ENCODE measurements at regions not wholly inside any gene's neighbourhood (a gene's known extent, or its start where the extent isn't known, plus 50 kb on each side); places are given as distances from the start of the nearest gene placed in this dataset.

GRCh38 chr3:72223628-72224027 lies 438.7 kb upstream of the PROK2 start:
- Histone ChIP-seq H3K4me1 (ENCODE audit: insufficient read depth, low read length) (no peaks in the 10 kb centered on the region), H3K27ac (ENCODE audit: low read depth, low read length) (no peak overlapping the region), H3K36me3 (ENCODE audit: insufficient read depth, low read length) (no peaks in the 10 kb centered on the region), H3K4me3 (ENCODE audit: low read length in 2 of 2) (no peak overlapping the region), H3K27me3 (ENCODE audit: insufficient read depth, low read length) (no peaks in the 10 kb centered on the region), H3K9me3 (ENCODE audit: control insufficient read depth in 1 of 2, low read length in 2 of 2) (peaks cover 0 to 6% of the 10 kb centered on the region in 2 donors)
- peaks cover 8 to 49% (median 32%) of the 10 kb centered on the region in 8 donors for H3K9me3 Mint-ChIP-seq
- H3K4me1 Mint-ChIP-seq, result peaks cover 0 to 2% (median 0%) of the 10 kb centered on the region in 4 donors
- POLR2A ChIA-PET (ENCODE audit: partially characterized antibody), result no interaction called here
- intact Hi-C loops (cut with micrococcal nuclease), result no loop called here
- H3K27ac Mint-ChIP-seq, result no peak overlapping the region
- DNase-seq, result no peak
- peaks cover 0 to 8% of the 10 kb centered on the region in 2 donors for H3K36me3 Mint-ChIP-seq
- H3K4me3 Mint-ChIP-seq, result no peak overlapping the region
- CTCF ChIA-PET (ENCODE audit: partially characterized antibody), result interaction anchor here (1.2 kb wide), 1 partner anchor 281 kb away, joined by 3 read pairs; no protein-coding TSS in a partner anchor
- H3K27me3 Mint-ChIP-seq, result peaks cover 1 to 5% of the 10 kb centered on the region in 2 donors

- CTCF ChIA-PET (ENCODE audit: partially characterized antibody), result no interaction called here
- POLR2A ChIA-PET (ENCODE audit: partially characterized antibody), result no interaction called here
These were observed 438.2 kb upstream of the PROK2 start for GRCh38 chr3:72223116-72223515.

DNA sequence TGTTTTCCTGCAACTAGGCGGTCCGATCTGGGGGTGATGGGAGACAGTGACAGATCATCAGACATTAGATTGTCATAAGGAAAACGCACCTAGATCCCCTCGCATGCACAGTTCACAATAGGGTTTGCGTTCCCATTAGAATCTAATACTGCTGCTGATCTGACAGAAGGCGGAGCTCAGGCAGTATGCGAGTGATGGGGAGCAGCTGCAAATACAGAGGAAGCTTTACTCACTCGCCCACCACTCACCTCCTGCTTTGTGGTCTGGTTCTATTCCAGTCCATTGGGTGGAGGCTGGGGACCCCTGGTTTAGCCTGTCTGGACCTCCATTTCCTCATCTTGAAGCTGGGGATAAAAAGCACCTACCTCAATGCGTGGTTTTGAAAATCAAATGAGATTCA lies 437.5 kb upstream of the PROK2 start:
- Histone ChIP-seq H3K27ac (ENCODE audit: low read depth, low read length) (no peak overlapping the region), H3K4me1 (ENCODE audit: insufficient read depth, low read length) (no peaks in the 10 kb centered on the region), H3K4me3 (ENCODE audit: low read length in 2 of 2) (no peak overlapping the region), H3K27me3 (ENCODE audit: insufficient read depth, low read length) (no peaks in the 10 kb centered on the region), H3K9me3 (ENCODE audit: control insufficient read depth in 1 of 2, low read length in 2 of 2) (peaks cover 0 to 6% of the 10 kb centered on the region in 2 donors), H3K36me3 (ENCODE audit: insufficient read depth, low read length) (no peaks in the 10 kb centered on the region)
- Mint-ChIP-seq H3K9me3 (peaks cover 8 to 41% (median 28%) of the 10 kb centered on the region in 8 donors), H3K4me3 (no peak overlapping the region), H3K4me1 (peaks cover 0 to 1% (median 0%) of the 10 kb centered on the region in 4 donors), H3K36me3 (peaks cover 0 to 8% of the 10 kb centered on the region in 2 donors), H3K27me3 (peaks cover 0 to 5% of the 10 kb centered on the region in 2 donors), H3K27ac (no peak overlapping the region)
- POLR2A ChIA-PET (ENCODE audit: partially characterized antibody), result no interaction called here
- no peak for DNase-seq
- CTCF ChIA-PET (ENCODE audit: partially characterized antibody), result no interaction called here
- intact Hi-C loops (cut with micrococcal nuclease), result no loop called here

More at GRCh38 chr3:72223116-72223515, 438.2 kb upstream of the PROK2 start:
- H3K4me3 ChIP-seq (ENCODE audit: low read length in 2 of 2), result no peak overlapping the region
- H3K36me3 ChIP-seq (ENCODE audit: insufficient read depth, low read length), result no peaks in the 10 kb centered on the region
- DNase-seq, result no peak
- intact Hi-C loops (cut with micrococcal nuclease), result no loop called here
- Mint-ChIP-seq H3K4me1 (peaks cover 0 to 2% (median 0%) of the 10 kb centered on the region in 4 donors), H3K27ac (no peak overlapping the region), H3K4me3 (no peak overlapping the region), H3K27me3 (peaks cover 0 to 5% of the 10 kb centered on the region in 2 donors), H3K36me3 (peaks cover 0 to 8% of the 10 kb centered on the region in 2 donors), H3K9me3 (peaks cover 8 to 44% (median 32%) of the 10 kb centered on the region in 8 donors)
- H3K4me1 ChIP-seq (ENCODE audit: insufficient read depth, low read length), result no peaks in the 10 kb centered on the region
- peaks cover 0 to 6% of the 10 kb centered on the region in 2 donors for H3K9me3 ChIP-seq (ENCODE audit: control insufficient read depth in 1 of 2, low read length in 2 of 2)
- no peak overlapping the region for H3K27ac ChIP-seq (ENCODE audit: low read depth, low read length)
- H3K27me3 ChIP-seq (ENCODE audit: insufficient read depth, low read length), result no peaks in the 10 kb centered on the region

DNA sequence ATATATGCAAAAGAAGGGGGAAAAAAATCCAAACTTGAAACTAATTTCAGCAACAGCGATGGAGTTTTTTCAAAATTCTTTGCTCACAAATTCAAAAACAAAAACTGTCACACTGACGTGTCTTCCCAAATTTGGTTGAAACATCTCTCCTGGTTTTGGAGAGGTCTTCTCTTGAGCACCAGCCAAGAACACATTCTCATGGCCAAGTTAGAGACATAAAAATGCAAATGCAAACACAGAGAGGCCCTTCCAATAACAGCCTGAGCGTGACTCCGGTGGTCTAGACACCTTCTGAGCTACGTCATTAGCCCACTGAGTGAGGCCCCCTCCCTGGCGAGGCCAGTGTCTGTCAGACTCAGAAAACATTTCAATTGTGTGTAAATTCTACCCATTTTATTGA lies 436.0 kb upstream of the PROK2 start:
- peaks cover 3 to 9% of the 10 kb centered on the region in 2 donors for H3K27me3 Mint-ChIP-seq
- intact Hi-C loops (cut with micrococcal nuclease), result no loop called here
- H3K27ac Mint-ChIP-seq, result no peak overlapping the region

DNA sequence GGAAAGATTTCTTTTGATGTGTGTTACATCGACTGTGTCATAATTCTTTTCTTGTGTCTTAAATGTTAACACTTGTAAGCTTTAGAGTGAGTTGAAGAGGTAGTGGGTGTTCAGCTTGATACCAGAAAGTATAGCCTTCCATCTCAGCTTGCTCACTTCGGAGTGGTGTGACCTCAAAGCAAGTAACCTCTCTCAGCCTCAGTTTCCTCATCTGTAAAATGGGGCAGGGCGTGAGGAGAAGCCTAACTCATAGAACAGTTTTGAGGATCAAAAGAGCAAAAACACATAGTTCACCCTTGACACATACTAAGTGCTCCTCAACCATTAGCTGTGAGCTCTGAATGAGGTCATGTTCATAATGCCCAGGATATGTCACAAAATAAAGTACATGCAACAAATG lies 434.8 kb upstream of the PROK2 start:
- ChIA-PET POLR2A (ENCODE audit: partially characterized antibody) (no interaction called here), CTCF (ENCODE audit: partially characterized antibody) (no interaction called here)
- intact Hi-C loops (cut with micrococcal nuclease), result no loop called here
- Mint-ChIP-seq H3K27me3 (peaks cover 3 to 9% of the 10 kb centered on the region in 2 donors), H3K9me3 (peaks cover 0 to 17% (median 10%) of the 10 kb centered on the region in 8 donors), H3K36me3 (no peaks in the 10 kb centered on the region), H3K4me3 (no peak overlapping the region), H3K27ac (no peak overlapping the region), H3K4me1 (no peaks in the 10 kb centered on the region)
- Histone ChIP-seq H3K4me3 (ENCODE audit: low read length in 2 of 2) (no peak overlapping the region), H3K4me1 (ENCODE audit: insufficient read depth, low read length) (no peaks in the 10 kb centered on the region), H3K36me3 (ENCODE audit: insufficient read depth, low read length) (no peaks in the 10 kb centered on the region), H3K27me3 (ENCODE audit: insufficient read depth, low read length) (no peaks in the 10 kb centered on the region), H3K27ac (ENCODE audit: low read depth, low read length) (no peak overlapping the region), H3K9me3 (ENCODE audit: control insufficient read depth in 1 of 2, low read length in 2 of 2) (no peaks in the 10 kb centered on the region)
- no peak for DNase-seq

More for the DNA sequence above, 436.0 kb upstream of the PROK2 start:
- peaks cover 0 to 6% of the 10 kb centered on the region in 2 donors for H3K9me3 ChIP-seq (ENCODE audit: control insufficient read depth in 1 of 2, low read length in 2 of 2)
- H3K36me3 Mint-ChIP-seq, result peaks cover 0 to 6% of the 10 kb centered on the region in 2 donors
- no peaks in the 10 kb centered on the region for H3K4me1 Mint-ChIP-seq
- H3K27ac ChIP-seq (ENCODE audit: low read depth, low read length), result no peak overlapping the region
- no peak overlapping the region for H3K4me3 ChIP-seq (ENCODE audit: low read length in 2 of 2)
- ChIA-PET CTCF (ENCODE audit: partially characterized antibody) (no interaction called here), POLR2A (ENCODE audit: partially characterized antibody) (no interaction called here)
- H3K9me3 Mint-ChIP-seq, result peaks cover 6 to 29% (median 22%) of the 10 kb centered on the region in 8 donors
- H3K4me1 ChIP-seq (ENCODE audit: insufficient read depth, low read length), result no peaks in the 10 kb centered on the region
- no peaks in the 10 kb centered on the region for H3K36me3 ChIP-seq (ENCODE audit: insufficient read depth, low read length)
- H3K4me3 Mint-ChIP-seq, result no peak overlapping the region
- no peak for DNase-seq
- no peaks in the 10 kb centered on the region for H3K27me3 ChIP-seq (ENCODE audit: insufficient read depth, low read length)

- Histone ChIP-seq H3K27ac (ENCODE audit: low read depth, low read length) (no peak overlapping the region), H3K4me3 (ENCODE audit: low read length in 2 of 2) (no peak overlapping the region), H3K36me3 (ENCODE audit: insufficient read depth, low read length) (no peaks in the 10 kb centered on the region), H3K4me1 (ENCODE audit: insufficient read depth, low read length) (no peaks in the 10 kb centered on the region), H3K9me3 (ENCODE audit: control insufficient read depth in 1 of 2, low read length in 2 of 2) (no peaks in the 10 kb centered on the region), H3K27me3 (ENCODE audit: insufficient read depth, low read length) (no peaks in the 10 kb centered on the region)
- ChIA-PET CTCF (ENCODE audit: partially characterized antibody) (no interaction called here), POLR2A (ENCODE audit: partially characterized antibody) (no interaction called here)
- no peaks in the 10 kb centered on the region for H3K36me3 Mint-ChIP-seq
- H3K27ac Mint-ChIP-seq, result no peak overlapping the region
- intact Hi-C loops (cut with micrococcal nuclease), result no loop called here
- H3K4me1 Mint-ChIP-seq, result no peaks in the 10 kb centered on the region
- no peak for DNase-seq
- H3K9me3 Mint-ChIP-seq, result no peaks in the 10 kb centered on the region
- H3K27me3 Mint-ChIP-seq, result peaks cover 3 to 9% of the 10 kb centered on the region in 2 donors
- no peak overlapping the region for H3K4me3 Mint-ChIP-seq
These were observed 432.6 kb upstream of the PROK2 start for GRCh38 chr3:72217570-72217969.

- POLR2A ChIA-PET (ENCODE audit: partially characterized antibody), result no interaction called here
- CTCF ChIA-PET (ENCODE audit: partially characterized antibody), result interaction anchor here (1.2 kb wide), 1 partner anchor 503 kb away, joined by 3 read pairs; no protein-coding TSS in a partner anchor
- intact Hi-C loops (cut with micrococcal nuclease), result no loop called here
- no peaks in the 10 kb centered on the region for H3K36me3 ChIP-seq (ENCODE audit: insufficient read depth, low read length)
- no peaks in the 10 kb centered on the region for H3K4me1 ChIP-seq (ENCODE audit: insufficient read depth, low read length)
- no peak overlapping the region for H3K4me3 ChIP-seq (ENCODE audit: low read length in 2 of 2)
- no peaks in the 10 kb centered on the region for H3K9me3 ChIP-seq (ENCODE audit: control insufficient read depth in 1 of 2, low read length in 2 of 2)
- Mint-ChIP-seq H3K27ac (no peak overlapping the region), H3K4me1 (no peaks in the 10 kb centered on the region), H3K4me3 (no peak overlapping the region), H3K27me3 (peaks cover 4 to 8% of the 10 kb centered on the region in 2 donors), H3K9me3 (no peaks in the 10 kb centered on the region), H3K36me3 (no peaks in the 10 kb centered on the region)
- no peak overlapping the region for H3K27ac ChIP-seq (ENCODE audit: low read depth, low read length)
- no peak for DNase-seq
- no peaks in the 10 kb centered on the region for H3K27me3 ChIP-seq (ENCODE audit: insufficient read depth, low read length)
These were observed 429.4 kb upstream of the PROK2 start for GRCh38 chr3:72214066-72214951.

Data from CD4-positive, alpha-beta memory T cell (primary cell).